HG03025 (cell line): ENCODE measurements at regions not wholly inside any gene's neighbourhood (a gene's known extent, or its start where the extent isn't known, plus 50 kb on each side); places are given as distances from the start of the nearest gene placed in this dataset.
"Not testable (repeated sequence)": the region's sequence is repeated elsewhere in the genome, so short reads cannot be mapped to it uniquely, and the experiment has no call there.

Source experiments
- ATAC-seq: cut with Tn5 transposase; IDR thresholded peaks from one replicate; pipeline ENCODE4 v1.9.1; 2021; ENCODE audit warnings: mild to moderate bottlenecking, moderate library complexity; ENCODE audit not compliant: unreplicated experiment, low FRiP score

GRCh38 chr1:209129091-209129490 is 454.4 kb upstream of the CAMK1G start:
- ATAC-seq: not testable (repeated sequence)

GRCh38 chr1:209130886-209131285 is 452.6 kb upstream of the CAMK1G start:
- ATAC-seq: no peak

DNA sequence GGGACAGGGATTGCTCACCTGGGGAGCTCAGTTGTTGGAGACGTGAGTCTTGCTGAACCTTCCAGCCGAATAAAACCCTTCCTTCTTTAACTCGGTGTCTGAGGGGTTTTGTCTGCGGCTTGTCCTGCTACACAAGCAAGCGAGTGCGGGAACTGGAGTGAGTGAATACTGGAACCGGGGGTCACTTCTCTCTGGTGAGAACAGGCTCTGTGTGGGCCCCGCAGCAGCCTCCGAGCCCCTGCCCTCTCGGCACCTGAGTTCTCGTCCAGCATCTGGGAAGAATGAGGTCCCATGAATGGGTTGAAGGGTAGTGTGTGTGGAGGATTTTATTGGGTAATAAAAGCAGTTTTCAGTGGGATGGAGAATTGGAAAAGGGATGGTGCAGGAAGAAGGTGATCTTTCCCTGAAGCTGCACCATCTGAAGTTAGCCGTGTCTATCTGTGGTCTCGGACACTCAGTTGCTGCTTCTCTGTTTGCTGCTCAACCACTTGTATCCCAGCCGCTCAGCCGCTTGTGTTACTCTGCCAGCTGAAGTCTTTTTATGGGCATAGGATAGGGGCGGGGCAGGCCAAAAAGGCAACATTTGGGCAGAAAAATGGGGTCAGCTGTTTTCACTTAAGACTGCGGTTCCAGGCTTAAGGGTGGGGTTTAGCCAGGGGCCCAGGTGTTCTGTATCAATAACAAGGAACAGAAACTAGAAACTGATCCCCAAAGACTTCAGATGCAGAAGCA is 450.6 kb upstream of the CAMK1G start:
- ATAC-seq: no peak

- peak; percentile 77 for ATAC-seq
These were observed 449.5 kb upstream of the CAMK1G start for GRCh38 chr1:209134001-209134400.

GRCh38 chr1:209143916-209144315 is 439.6 kb upstream of the CAMK1G start:
- no peak for ATAC-seq

DNA sequence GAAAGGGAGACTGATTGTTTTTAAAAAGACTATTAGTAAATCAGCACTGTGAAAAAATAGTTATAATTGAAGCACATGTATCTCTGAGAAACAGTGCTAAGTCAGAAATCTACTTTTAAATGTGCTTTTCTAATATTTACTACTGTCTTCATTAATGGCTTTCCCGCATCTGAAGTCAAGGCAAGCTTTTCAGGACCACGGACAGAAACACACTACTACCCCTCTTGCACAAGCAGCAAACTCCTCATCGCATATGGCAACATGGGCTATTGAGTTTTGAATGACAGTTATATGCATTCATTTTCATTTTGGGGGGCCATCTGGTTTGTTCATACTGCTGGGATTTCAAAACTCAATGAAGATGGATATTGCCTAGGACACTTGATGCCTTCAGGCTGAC is 433.4 kb upstream of the CAMK1G start:
- ATAC-seq: no peak

DNA sequence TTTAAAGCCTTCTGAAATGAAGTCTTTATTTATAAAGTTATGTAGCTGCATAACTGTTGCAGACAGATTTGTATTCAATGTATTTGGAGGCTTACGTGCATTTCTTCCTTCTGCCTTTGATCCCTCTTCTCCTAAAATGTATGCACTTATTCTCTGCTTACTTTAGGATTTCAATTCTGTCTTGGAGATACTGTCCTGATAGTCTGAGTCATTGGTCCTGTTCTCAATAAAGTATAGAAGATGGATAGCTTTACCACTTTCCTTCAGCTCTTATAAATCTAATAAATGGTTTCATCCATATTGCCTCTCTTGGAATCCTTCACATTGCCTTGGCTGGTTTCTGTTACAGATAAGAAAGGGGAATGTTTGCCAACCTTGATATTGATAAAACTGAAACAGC is 430.1 kb upstream of the CAMK1G start:
- no peak for ATAC-seq

GRCh38 chr1:209154912-209155311 is 428.6 kb upstream of the CAMK1G start:
- no peak for ATAC-seq

GRCh38 chr1:209155546-209155945 is 428.0 kb upstream of the CAMK1G start:
- no peak for ATAC-seq

DNA sequence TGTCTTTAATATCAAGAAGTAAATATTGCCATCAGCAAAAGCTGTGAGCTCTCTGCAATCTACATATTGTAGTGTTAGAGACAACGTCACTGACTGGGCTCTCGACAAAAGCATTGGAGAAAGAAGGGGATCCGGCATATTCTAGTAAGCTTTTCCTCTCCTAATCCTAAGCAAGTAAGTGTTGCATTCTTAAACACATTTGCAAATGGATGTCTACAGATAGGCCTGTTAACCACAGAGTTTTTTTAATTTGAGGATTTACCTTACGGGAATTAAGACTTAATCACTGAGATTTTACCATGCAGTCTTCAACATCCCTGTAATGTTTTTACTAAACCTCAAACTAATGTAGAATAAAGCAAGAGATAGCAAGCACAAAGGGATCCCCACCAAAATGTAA is 426.5 kb upstream of the CAMK1G start:
- ATAC-seq: no peak

DNA sequence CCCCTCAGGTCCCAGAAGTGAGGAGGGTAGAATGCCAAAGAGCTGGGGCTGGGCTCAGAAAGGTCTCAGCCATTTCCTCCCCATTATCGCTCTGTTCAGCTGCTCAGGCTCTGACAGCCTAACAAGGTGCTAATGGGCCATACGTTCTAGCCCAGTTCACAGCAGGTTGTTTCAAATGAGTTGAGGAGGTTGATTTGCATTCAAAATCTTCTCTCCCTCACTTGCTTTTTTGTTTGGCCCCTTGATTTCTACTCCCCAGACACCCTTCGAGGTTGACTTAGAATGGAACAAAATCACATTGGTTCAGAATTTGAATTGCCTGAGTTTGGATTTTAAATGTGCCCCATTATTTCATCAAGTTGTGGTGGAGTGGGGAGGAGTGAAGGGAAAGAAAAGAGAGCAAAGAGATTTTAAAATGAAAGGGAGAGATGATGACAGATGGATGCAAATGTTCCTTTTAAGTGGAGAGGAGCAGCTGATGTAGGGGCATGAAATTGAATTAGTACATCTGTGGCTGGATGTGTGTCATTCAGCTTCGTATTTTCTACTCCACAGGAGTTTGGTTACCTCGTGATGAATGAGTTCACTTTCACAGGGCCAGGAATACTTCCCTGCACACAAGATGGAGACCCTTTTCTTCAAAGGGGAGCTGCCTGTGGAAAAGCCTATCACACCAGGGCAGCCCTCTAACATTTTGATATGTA is 425.8 kb upstream of the CAMK1G start:
- no peak for ATAC-seq

DNA sequence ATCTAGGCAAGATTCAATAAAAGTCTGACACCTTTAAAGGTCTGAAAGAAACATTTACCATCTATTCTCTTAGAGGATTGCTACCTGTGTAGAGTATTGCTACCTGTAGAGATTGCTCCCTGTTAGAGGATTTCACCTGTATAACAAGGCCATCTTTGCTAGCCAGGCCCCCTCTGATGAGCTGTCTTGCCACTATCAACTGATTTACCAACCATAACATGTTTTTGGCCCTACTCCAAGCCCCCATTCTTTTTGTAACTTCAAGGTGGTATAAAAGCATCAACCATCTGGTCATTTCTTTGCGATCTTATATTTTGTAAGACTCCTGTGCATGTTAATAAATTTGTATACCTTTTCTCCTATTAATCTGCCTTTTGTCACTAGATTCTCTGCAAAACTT is 424.7 kb upstream of the CAMK1G start:
- ATAC-seq: no peak

GRCh38 chr1:209160230-209160629 is 423.3 kb upstream of the CAMK1G start:
- ATAC-seq: no peak

GRCh38 chr1:209162651-209163050 is 420.9 kb upstream of the CAMK1G start:
- no peak for ATAC-seq

- ATAC-seq: no peak
These were observed 415.3 kb upstream of the CAMK1G start for GRCh38 chr1:209168204-209168603.

DNA sequence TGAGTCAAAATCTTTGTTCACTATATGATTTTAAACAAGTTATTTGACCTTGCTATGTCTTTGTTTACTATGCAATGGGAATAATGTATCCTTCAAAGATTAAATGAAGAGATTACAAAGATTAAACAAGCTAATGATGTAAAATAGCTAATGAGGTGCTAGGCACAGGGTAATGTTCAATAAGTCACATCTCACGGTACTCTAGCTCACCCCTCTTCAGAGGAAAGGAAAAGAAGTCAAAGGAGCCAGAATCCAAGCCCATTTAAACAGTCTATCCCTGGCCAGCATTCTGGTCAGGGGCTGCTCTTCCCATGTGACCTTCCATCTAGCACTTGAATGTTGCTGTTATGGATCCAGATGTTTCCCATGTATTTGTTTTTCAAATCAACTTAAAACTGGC is 412.4 kb upstream of the CAMK1G start:
- ATAC-seq: no peak

- no peak for ATAC-seq
These were observed 411.2 kb upstream of the CAMK1G start for GRCh38 chr1:209172286-209172685.

DNA sequence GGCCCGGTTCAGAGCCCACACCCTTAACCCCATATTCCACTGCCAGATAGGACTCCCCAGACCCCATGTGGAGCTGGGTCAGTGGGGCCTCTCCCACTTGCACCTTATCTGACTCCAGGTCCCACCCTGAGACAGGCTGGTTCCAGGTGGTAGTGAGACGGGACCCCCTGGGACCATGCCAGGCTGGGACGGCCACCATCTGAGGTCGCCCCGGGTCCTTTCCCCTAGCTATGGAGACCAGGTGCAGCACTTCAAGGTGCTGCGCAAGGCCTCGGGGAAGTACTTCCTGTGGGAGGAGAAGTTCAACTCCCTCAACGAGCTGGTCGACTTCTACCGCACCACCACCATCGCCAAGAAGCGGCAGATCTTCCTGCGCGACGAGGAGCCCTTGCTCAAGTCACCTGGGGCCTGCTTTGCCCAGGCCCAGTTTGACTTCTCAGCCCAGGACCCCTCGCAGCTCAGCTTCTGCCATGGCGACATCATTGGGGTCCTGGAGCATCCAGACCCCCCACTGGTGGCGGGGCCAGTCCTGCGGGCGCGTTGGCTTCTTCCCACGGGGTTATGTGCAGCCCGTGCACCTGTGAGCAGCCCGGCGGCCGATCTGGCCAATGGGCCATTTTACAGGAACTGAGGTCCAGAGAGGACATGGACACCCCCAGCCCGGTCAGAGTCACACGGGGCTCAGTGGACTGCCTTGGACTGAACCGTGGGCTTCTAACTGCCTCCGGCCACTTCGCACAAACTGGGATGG is 410.5 kb upstream of the CAMK1G start:
- ATAC-seq: not testable (repeated sequence)

- not testable (repeated sequence) for ATAC-seq
These were observed 409.7 kb upstream of the CAMK1G start for GRCh38 chr1:209173796-209174195.

- no peak for ATAC-seq
These were observed 406.6 kb upstream of the CAMK1G start for GRCh38 chr1:209176866-209177430.

GRCh38 chr1:209183195-209183594 is 400.3 kb upstream of the CAMK1G start:
- ATAC-seq: no peak
